DMS153 treated with DMSO at 0.1 percent for 48 hours (cell line): ENCODE measurements at regions not wholly inside any gene's neighbourhood (a gene's known extent, or its start where the extent isn't known, plus 50 kb on each side); places are given as distances from the start of the nearest gene placed in this dataset.
"Not testable (repeated sequence)": the region's sequence is repeated elsewhere in the genome, so short reads cannot be mapped to it uniquely, and the experiment has no call there.

Experiments used
- DNase-seq: peaks from one replicate; lab custom pipeline; 2025; ENCODE audit not compliant: unreplicated experiment; lab: John Stamatoyannopoulos, UW

- DNase-seq = no peak
Measured at GRCh38 chr6:4510317-4510716, 265.9 kb upstream of the CDYL start.

GRCh38 chr6:4509506-4509905 lies 266.7 kb upstream of the CDYL start:
- DNase-seq = no peak

GRCh38 chr6:4506792-4507191 lies 269.4 kb upstream of the CDYL start:
- DNase-seq = no peak

DNA sequence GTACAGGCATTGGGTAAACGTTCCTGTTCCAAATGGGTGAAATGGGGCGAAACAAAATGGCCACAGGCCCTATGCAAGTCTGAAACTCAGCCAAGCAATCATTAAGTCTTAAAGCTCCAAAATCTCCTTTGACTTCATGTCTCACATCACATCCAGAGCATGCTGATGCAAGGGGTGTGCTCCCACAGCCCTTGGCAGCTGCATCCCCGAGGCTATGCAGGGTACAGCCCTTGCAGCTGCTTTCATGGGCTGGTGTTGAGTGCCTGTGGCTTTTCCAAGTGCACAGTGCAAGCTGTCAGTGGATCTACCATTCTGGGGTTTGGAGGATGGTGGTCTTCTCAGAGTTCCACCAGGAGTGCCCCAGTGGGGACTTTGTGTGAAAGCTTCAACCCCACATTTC lies 270.0 kb upstream of the CDYL start:
- DNase-seq = no peak

- no peak for DNase-seq
Measured at GRCh38 chr6:4504700-4505099, 271.5 kb upstream of the CDYL start.

DNA sequence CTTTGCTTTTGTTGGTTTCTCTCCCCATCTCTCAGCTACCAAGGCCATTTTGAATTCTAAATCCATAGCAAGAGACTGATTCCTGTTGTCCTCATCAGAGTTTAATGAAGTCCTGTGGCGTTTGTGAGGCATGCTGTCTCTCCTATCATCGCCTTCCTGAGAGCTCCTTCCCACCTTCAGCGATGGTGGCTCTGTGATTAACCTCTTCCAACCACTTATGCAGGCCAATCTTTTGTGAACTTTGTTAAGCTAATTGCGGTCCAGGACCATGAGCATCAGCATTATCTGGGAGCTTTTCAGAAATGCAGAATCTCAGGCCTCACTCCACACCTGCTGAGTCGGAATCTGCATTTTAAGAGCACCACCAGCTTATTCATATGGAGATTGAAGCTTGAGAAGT lies 272.5 kb upstream of the CDYL start:
- no peak for DNase-seq

DNA sequence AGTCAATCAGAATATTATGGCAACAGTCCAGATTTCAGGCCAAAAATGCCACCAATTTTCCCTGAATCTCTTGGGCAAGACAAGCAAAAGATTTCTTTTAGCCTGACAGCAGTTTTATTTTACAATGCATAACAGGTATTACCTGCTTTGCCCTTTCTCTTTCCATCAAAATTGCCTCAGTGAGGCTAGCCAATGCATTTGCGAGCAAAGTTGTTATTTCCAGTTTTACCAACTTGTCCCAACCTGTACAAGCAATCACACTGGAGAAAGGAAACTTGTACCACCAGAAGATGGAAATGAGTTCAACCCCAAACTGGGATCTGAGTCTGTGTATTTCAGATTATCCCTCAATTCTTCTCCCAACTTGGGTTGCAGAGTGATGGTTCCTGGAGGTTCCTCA lies 279.9 kb upstream of the CDYL start:
- DNase-seq = no peak

GRCh38 chr6:4491501-4492260 lies 284.5 kb upstream of the CDYL start:
- no peak for DNase-seq

- no peak for DNase-seq
Measured at GRCh38 chr6:4489538-4489937, 286.7 kb upstream of the CDYL start.

- DNase-seq = no peak
Measured at GRCh38 chr6:4488389-4488788, 287.8 kb upstream of the CDYL start.

DNA sequence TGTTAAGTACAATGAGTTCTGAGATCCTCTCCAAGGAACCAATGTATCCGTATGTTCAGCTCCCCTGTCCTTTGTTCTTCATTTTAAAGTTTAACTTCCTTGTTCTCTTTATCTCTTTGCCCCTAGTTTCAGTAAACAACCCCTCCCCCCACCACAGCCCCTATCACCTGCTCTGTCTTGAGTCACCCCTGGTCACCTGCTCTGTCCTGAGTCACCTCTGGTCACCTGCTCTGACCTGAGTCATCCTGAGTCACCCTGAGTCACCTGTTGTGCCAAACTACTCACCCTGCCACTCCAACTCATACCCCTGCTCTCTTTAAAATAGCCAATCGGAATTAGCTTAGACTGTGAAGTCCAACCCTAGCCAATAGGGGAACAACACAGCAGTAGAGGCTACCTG lies 288.7 kb upstream of the CDYL start:
- no peak for DNase-seq

GRCh38 chr6:4486568-4487315 lies 289.5 kb upstream of the CDYL start:
- no peak for DNase-seq

GRCh38 chr6:4485735-4486134 lies 290.5 kb upstream of the CDYL start:
- no peak for DNase-seq

GRCh38 chr6:4482461-4482860 lies 293.7 kb upstream of the CDYL start:
- DNase-seq = no peak

- DNase-seq = no peak
Measured at GRCh38 chr6:4480788-4481735, 295.1 kb upstream of the CDYL start.

DNA sequence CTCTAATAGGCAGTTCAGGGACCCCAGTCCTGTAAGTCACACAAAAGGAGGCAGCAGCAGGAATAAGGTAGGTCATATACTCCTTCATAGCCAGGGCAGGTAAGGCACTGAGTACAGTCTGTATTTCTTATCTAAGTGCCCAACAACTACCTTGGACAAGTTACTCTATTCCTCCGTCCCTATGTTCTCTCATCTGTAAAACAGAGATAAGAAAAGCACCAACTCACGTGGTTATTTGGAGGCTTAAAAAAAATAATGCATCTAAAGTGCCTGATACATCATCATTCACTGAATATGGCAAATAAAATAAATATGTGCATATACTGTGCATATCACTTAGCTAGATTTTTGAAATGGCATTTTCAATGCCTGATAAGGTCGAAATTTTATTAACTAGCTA lies 298.1 kb upstream of the CDYL start:
- no peak for DNase-seq

DNA sequence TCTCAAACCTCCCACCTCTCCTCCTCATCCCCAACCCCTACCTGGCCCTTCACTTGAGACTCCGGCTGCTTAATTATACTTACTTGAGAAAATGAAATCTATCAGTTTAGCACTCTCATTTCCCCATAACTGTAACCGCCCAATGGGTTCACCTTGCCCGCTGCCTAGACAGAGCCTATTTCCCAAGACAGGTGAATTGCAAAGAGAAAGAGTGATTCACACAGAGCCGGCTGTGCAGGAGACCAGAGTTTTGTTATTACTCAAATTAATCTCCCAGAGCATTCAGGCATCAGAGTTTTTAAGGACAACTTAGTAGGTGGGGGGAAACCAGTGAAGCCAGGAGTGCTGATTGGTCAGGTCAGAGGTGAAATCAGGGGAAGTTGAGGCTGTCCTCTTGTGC lies 301.4 kb upstream of the CDYL start:
- no peak for DNase-seq

DNA sequence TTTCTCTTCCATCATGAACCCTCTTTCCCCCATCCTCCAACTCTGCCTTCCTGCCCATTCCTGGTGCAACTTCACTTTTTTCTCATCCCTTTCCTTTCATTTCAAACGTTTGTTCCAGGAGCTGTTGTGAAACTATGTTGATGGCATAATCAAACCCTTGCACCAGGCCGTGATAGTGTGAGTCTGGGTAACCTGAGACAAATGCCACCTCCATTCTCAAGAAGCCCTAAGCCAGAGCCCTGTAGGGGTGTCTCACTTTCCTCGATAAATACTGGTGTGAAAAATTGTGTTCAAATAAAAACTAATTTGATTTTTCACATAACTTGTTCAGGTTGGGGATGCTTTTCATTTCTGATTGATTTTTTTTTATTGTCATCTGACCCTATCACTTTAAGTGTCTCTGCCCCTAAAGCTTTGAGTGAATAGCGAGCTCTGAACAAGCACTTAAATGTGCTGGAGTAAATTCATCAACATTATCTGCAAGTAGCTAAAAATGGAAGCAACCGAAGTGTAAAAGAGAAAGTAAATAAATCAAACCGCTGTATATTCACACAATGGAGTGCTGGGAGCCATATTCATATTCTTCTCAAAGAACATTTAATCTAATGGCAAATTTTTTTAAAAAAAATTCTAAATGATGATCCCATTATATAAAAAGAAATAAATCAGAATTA lies 303.1 kb upstream of the CDYL start:
- no peak for DNase-seq

GRCh38 chr6:4472222-4472621 lies 304.0 kb upstream of the CDYL start:
- DNase-seq = no peak

- not testable (repeated sequence) for DNase-seq
Measured at GRCh38 chr6:4471515-4471914, 304.7 kb upstream of the CDYL start.

DNA sequence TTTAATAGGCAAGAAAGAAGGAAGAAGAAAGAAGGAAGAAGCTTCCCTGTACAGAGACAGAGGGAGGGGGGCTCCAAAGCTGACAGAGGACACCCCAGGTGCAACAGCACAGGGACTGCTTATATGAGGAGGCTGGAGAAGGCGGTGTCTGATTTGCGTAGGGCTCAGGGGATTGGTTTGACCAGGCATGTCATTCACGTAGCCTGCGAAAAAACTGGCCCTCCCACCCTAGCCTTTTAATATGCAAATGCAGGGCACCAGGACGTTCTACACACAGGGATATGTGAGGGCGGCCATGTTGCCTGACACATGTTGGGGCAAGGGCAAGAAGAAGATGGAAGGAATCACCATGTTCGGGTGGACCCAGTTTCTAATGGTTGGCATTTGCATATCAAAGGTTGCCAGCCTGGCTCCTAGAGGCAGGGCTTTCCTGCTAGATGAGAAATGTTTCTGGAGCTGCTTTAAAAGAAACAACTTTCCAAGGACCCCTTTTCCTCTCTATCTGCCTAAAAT lies 305.4 kb upstream of the CDYL start:
- DNase-seq = no peak
